Ovary (tissue), 3 donors: ENCODE measurements at regions not wholly inside any gene's neighbourhood (a gene's known extent, or its start where the extent isn't known, plus 50 kb on each side); places are given as distances from the start of the nearest gene placed in this dataset.

Experiments used
- CTCF ChIP-seq, 3 donors: fragments of 450-650 bp in 2 of 3; fragments of 200-600 bp in 1 of 3; IDR thresholded peaks; one replicate each; pipeline versions ENCODE4 v1.5.1 to v1.8.0; 2016 to 2022; ENCODE audit warnings: antibody characterized with exemption in 3 of 3, mild to moderate bottlenecking in 1 of 3
- POLR2A ChIP-seq: fragments of 450-650 bp; IDR thresholded peaks from one replicate; pipeline ENCODE4 v1.6.1; 2017; ENCODE audit warnings: antibody characterized with exemption, mild to moderate bottlenecking, moderate library complexity
- donor health status: DM: no; HTN: no; CAD: no.

DNA sequence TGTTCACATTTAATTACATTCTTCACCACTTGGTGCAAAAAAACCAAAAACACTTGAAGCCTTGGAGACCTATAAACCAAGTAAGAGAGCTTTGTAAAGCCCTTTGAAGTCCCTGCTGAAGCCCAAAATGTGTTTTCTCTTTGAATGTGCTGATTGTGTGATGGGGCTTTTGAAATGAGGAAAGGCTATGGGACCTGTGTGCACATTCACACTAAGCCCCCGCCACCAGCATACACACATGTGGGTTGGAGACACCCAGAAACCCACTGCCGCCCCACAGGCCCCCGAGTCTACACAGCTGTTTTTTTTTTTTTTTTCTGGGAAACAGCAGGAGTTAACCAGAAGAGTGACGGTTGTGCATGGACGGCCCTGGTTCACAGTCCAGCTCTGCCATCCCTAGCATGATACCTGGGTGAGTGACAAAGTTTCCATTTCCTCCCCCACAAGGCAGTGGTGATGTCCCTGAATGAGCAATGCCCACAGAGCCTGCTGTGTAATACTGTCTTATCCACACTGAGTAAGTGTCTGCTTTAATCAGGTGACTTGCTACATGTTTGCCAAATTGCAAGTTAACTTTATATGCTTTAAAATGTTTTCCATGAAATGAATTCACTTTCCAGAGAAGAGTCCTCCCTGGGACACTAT, 154.6 kb upstream of the GDF10 start:
- TF ChIP-seq CTCF (IDR thresholded peaks at IDR 0.05) (no peak), POLR2A (no peak)
